ENCODE measurements at regions not wholly inside any gene's neighbourhood (a gene's known extent, or its start where the extent isn't known, plus 50 kb on each side); places are given as distances from the start of the nearest gene placed in this dataset.
A peak's percentile ranks its signal among the peaks of the same experiment; 100 is the strongest.
"Not testable (repeated sequence)": the region's sequence is repeated elsewhere in the genome, so short reads cannot be mapped to it uniquely, and the experiment has no call there.

DNA sequence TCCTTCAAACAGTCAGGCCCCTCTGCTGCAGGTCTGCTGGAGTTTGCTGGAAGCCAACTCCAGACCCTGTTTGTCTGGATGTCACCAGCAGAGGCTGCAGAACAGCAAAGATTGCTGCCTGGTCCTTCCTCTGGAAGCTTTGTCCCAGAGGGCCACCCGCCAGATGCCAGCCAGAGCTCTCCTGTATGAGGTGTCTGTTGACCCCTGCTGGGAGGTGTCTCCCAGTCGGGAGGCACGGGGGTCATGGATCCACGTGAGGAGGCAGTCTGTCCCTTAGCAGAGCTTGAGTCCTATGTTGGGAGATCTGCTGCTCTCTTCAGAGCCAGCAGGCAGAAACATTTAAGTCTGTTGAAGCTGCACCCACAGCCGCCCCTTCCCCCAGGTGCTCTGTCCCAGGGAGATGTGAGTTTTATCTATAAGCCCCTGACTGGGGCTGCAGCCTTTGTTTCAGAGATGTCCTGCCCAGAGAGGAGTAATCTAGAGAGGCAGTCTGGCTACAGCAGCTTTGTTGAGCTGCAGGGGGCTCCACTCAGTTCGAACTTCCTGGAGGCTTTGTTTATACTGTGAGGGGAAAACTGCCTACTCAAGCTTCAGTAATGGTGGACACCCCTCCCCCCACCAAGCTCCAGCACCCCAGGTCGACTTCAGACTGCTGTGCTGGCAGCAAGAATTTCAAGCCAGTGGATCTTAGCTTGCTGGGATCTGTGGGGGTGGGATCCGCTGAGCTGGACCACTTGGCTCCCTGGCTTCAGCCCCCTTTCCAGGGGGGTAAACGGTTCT, 72.1 kb downstream of the OGFRL1 start:
- not testable (repeated sequence) for DNase-seq

- DNase-seq, result no peak
Observed at GRCh38 chr6:71364889-71365542, 76.4 kb downstream of the OGFRL1 start.

DNA sequence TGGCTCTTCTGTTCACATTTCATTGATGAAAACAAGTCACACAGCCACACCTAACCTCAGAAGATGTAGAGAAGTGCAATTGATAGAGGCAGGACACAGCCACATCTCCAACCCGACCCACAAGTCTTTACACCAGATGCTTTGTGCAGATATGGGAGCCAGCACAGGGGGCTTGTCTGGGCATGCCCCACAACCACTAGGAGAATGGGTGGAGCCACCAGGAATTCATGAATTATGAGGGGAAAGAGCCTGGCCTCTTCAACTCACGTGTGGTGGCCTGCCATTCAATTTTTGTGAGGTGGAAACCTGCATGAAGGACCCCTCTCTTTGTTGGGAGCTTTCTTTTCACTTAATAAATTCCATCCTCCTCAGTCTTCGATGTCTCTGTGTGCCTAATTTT, 79.1 kb downstream of the OGFRL1 start:
- no peak for DNase-seq

GRCh38 chr6:71368284-71368683, 79.7 kb downstream of the OGFRL1 start:
- no peak for DNase-seq

DNA sequence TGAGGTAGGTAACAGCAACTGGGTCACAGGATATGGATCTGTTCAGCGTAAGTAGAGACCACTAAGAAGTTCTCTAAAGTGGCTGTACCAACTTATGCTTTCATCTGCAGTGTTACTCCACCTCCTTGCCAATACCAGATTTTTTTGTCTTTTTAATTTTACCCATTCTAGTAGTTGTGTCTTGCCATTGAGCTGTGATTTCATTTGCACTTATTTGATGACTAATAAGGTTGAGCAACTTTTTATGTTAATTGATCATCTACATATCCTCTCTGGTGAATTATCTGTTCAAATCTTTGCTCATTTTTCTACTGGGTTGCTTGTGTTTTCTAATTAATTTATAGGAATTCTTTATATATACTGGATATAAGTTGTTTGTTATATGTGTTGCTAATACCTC, 82.9 kb downstream of the OGFRL1 start:
- DNase-seq, result no peak

DNA sequence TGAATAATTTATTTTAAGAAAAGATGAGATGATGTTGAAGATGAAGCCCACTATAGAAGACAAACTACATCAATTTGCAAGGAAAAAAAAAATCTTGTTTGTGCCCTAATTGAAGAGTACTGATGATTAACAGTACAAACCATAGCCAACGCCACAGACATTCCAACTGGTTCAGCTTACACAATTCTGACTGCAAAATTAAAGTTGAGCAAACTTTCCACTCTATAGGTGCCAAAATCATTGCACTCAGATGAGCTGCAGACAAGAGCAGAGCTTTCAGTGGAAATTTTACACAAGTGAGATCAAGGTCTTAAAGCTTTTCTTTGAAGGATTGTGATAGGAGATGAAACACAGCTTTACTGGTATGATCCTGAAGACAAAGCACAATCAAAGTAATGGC, 85.3 kb downstream of the OGFRL1 start:
- no peak for DNase-seq

DNA sequence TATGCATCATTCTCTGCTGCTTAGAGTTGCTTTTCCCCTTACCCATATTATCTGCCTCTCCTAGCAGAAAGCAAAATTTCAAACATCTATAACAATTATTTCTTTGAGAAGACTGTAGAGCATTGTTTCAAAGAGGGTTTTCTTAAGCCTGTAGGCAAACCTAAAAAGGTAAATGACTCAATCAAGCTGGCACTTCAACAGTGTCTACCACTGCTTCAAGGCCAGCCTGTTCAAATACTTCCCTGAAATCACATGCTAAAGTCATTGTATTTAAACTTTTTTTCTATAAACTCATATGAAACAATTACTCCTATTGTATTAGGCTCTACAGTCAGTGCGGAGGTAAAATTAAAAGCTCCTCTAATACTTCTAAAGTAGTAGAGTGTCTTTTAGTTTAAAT, 87.1 kb downstream of the OGFRL1 start:
- no peak for DNase-seq

DNA sequence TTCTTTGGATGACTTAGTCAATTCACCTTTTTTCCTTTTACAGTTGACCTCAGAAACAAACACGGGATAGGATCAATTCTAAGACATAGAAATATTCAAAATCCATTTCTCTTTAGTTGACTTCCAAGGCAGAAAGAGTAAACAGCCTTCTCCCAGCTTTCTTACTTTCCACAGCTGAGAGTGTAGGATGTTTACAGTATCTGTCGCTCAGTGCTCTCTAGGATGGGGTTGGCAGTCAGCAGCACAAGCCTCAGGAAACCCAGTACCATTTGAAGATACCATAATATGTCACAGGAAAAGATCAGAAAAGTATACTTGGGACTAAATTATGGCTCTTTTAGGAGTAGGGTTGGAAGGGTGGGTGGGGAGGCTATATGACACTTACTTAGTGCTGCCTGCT, 88.2 kb downstream of the OGFRL1 start:
- no peak for DNase-seq

DNA sequence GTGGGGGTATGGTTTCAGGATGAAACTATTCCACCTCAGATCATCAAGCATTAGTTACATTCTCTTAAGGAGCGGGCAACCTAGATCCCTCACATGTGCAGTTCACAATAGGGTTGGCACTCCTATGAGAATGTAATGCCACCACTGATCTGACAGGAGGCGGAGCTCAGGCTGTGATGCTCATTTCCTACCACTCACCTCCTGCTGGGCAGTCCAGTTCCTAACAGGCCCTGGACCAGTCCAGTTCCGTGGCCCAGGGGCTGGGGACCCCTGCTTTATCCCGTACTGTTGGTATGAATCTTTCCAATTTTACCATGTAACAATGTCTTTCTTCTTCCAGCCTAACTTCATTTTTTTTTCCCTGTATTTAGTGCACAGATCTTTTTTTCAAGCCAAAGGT, 94.9 kb downstream of the OGFRL1 start:
- DNase-seq, result no peak

DNA sequence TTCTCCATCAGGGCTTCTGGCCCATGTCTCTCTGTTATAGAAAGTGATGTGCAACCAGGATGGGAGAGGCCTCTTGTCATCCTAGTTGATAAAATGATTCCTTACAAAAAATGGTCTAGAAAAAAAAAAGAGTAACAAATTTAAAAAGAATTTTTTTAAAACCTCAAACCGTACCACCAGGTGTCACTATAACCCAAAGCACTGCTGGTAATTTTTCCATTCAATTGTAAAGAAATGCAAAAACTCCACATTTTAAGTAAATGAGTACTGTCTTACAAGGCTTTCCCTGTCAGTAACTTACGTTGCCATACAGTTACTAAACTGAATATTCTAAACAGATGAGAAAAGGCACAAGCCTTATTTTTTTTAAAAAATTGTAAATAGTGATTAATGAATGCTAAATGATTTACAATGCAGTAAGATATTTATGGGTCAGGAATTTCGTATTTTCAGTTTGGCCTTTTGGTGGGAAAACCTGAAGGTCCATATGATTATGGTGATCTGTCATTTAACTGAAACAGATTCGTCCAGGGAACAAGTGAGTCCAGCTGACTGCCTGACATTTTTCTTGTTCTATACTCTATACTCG, 95.4 kb downstream of the OGFRL1 start:
- DNase-seq, result peak; percentile 32

GRCh38 chr6:71385111-71385822, 96.7 kb downstream of the OGFRL1 start:
- no peak for DNase-seq

- DNase-seq, result no peak
Observed at GRCh38 chr6:71386215-71386614, 97.6 kb downstream of the OGFRL1 start.

DNA sequence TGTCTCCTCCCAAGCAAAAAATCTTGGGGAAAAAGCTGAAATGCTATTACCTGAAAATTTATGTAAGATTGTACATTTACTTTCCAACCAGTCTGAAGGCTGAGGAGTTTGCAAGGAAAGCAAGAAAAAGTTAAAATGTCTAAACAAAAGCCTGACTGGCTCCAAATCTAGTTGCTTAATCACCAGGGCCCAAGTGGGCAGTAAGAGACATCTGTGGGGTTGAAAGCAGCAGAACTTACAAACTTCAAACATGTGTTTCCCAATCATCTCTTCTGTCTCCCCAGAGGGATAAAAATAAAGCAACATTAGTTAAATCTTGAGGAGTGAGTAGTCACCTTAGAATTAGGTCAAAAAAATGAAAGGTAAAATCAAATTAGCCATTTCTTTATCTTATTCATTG, 98.6 kb downstream of the OGFRL1 start:
- DNase-seq, result no peak

DNA sequence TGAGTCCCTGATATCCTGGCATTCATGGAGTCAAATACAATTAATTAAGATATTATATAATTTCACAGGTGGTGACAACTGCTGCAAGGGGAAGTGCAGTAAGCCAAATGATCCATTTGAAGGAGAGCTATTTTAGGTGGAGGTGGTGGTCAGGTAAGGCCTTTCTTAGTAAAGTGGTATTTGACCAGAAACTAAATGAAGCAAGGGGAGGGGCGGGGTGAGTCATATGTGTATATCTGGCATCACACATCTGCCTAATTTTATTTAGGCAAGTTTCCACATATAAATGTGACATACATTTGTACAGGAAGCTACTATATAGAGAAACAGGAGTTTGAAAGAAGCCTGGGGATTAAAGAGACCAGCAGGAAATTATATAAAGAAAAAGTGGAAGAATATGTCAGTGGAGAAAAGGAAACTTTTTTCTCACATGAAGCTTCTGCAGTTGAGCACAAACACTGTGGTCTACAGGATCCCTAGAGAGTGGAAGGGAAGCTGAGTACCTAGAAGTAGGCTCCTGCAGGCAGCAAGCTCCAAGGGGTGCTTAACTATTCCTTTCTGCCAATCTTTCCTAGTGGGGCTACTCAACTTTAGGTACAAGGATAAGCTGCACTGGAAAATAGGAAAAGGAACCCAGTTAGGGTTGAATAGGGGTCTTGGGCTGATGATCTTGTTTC, 99.6 kb downstream of the OGFRL1 start:
- DNase-seq, result no peak

- no peak for DNase-seq
Observed at GRCh38 chr6:71388856-71389527, 100.4 kb downstream of the OGFRL1 start.

DNA sequence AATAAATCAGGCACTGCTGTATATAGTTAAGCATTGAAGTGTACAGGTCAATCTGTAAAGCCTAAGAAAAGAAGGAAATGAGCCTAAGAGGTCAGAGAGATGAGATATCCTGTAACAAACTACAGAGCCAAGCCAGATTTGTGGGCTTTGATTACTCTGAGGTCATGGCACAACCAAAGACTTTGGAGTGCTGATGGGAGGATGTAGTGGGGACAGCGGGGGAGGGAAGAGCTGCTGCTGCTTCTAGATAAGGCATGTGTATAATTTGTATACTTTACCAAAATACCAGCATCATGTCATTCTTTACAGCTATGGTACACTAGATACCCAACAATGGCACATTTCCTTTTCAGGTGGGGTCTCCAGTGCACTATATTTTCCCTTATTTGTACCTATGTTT, 102.5 kb downstream of the OGFRL1 start:
- DNase-seq, result no peak

DNA sequence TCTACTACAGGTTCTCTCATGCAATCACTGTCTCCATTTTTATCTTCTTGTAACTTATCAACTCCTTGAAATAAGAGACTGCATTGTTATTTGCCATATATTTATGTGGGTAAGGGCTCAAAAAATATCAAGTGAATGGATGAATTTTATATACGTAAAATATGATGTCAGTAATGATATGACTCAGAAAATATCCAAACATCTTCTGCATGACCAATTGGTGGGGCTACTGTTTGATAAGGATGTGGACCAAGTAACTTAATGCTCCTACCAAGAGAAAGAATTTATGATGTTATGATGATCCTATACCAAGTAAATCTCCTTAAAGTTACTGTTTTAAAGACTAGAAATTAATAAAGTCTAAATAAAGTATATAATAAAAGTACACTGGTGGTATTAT, 103.7 kb downstream of the OGFRL1 start:
- no peak for DNase-seq

- no peak for DNase-seq
Observed at GRCh38 chr6:71393471-71393870, 104.9 kb downstream of the OGFRL1 start.

GRCh38 chr6:71393981-71394432, 105.4 kb downstream of the OGFRL1 start:
- no peak for DNase-seq

- DNase-seq, result no peak
Observed at GRCh38 chr6:71394926-71395325, 106.3 kb downstream of the OGFRL1 start.

DNA sequence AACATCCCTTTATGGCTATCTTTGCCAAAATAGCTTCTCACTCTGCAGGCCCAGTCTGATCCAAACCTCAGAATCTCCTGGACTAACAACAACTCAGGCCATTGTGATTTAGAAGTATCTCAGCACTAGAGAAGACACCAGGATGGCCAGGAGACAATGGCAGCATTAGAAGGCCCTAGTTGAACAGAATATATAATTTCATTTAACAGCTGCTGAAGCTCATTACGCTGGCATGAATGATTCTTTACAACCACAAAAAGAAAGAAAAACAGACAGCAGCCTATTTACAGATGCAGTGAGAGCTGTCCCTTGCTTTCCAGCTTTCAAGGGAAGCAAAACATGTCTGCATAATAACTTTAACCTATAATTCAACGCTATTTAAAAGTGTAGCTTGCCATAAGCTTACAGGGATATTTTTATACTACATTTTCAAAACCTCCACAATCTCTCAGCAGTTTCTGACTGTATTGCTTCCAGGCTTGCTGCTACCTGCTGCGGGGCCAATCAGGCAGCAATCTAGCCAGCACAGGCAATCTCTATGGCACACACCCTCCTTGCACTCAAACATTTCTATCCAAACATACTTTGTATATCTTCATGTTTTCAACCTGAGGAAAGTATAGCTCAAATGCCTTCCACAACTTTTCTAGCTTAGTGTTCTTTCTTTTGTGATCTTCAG, 107.3 kb downstream of the OGFRL1 start:
- no peak for DNase-seq

- DNase-seq, result no peak
Observed at GRCh38 chr6:71396410-71396801, 107.8 kb downstream of the OGFRL1 start.

All from NCI-H774 (cell line).